HS-5 (cell line): ENCODE measurements at regions not wholly inside any gene's neighbourhood (a gene's known extent, or its start where the extent isn't known, plus 50 kb on each side); places are given as distances from the start of the nearest gene placed in this dataset.
"Not testable (repeated sequence)": the region's sequence is repeated elsewhere in the genome, so short reads cannot be mapped to it uniquely, and the experiment has no call there.

Source experiments
- DNase-seq: peaks from one replicate; pipeline ENCODE4 v3.0.0-alpha.2; 2012; ENCODE audit warnings: low read depth

- no peak for DNase-seq
Observed at GRCh38 chr3:62926494-62926893, 51.3 kb upstream of the CADPS start.

GRCh38 chr3:62928256-62928655, 53.0 kb upstream of the CADPS start:
- DNase-seq, result no peak

GRCh38 chr3:62929771-62930170, 54.6 kb upstream of the CADPS start:
- DNase-seq, result no peak

GRCh38 chr3:62935793-62936192, 60.6 kb upstream of the CADPS start:
- no peak for DNase-seq

GRCh38 chr3:62936626-62937254, 61.5 kb upstream of the CADPS start:
- no peak for DNase-seq

GRCh38 chr3:62938583-62938982, 63.4 kb upstream of the CADPS start:
- DNase-seq, result no peak

- no peak for DNase-seq
Observed at GRCh38 chr3:62939707-62940106, 64.5 kb upstream of the CADPS start.

- peak; percentile 53 for DNase-seq
Observed at GRCh38 chr3:62940771-62941563, 65.8 kb upstream of the CADPS start.

GRCh38 chr3:62942227-62942626, 67.0 kb upstream of the CADPS start:
- no peak for DNase-seq

GRCh38 chr3:62942764-62943163, 67.5 kb upstream of the CADPS start:
- no peak for DNase-seq

- DNase-seq, result no peak
Observed at GRCh38 chr3:62948921-62949320, 73.7 kb upstream of the CADPS start.

- no peak for DNase-seq
Observed at GRCh38 chr3:62950210-62950609, 75.0 kb upstream of the CADPS start.

GRCh38 chr3:62951037-62951613, 75.9 kb upstream of the CADPS start:
- no peak for DNase-seq

- DNase-seq, result not testable (repeated sequence)
Observed at GRCh38 chr3:62951880-62952279, 76.7 kb upstream of the CADPS start.

GRCh38 chr3:62954580-62954979, 79.4 kb upstream of the CADPS start:
- no peak for DNase-seq

GRCh38 chr3:62955126-62955525, 79.9 kb upstream of the CADPS start:
- no peak for DNase-seq

- DNase-seq, result no peak
Observed at GRCh38 chr3:62956411-62956810, 81.2 kb upstream of the CADPS start.

GRCh38 chr3:62961874-62962556, 86.8 kb upstream of the CADPS start:
- no peak for DNase-seq

GRCh38 chr3:62962714-62963113, 87.5 kb upstream of the CADPS start:
- no peak for DNase-seq

GRCh38 chr3:62965311-62965710, 90.1 kb upstream of the CADPS start:
- no peak for DNase-seq

- no peak for DNase-seq
Observed at GRCh38 chr3:62968128-62968527, 92.9 kb upstream of the CADPS start.

GRCh38 chr3:62970648-62971047, 95.4 kb upstream of the CADPS start:
- no peak for DNase-seq

GRCh38 chr3:62975566-62975965, 100.3 kb upstream of the CADPS start:
- DNase-seq, result no peak
